ENCODE measurements at regions not wholly inside any gene's neighbourhood (a gene's known extent, or its start where the extent isn't known, plus 50 kb on each side); places are given as distances from the start of the nearest gene placed in this dataset.

GRCh38 chr9:13383855-13384254 is 104.4 kb upstream of the MPDZ start:
- no peak for TF ChIP-seq CTCF (IDR thresholded peaks at IDR 0.05)
- no peak for TF ChIP-seq POLR2A (IDR thresholded peaks at IDR 0.05)

Measured in thyroid gland (tissue), 4 donors.